Fibroblast of lung (primary cell): ENCODE measurements at regions not wholly inside any gene's neighbourhood (a gene's known extent, or its start where the extent isn't known, plus 50 kb on each side); places are given as distances from the start of the nearest gene placed in this dataset.

Experiments used
- DNase-seq, 2 donors: peaks; one replicate each; pipeline versions ENCODE4 v3.0.0 to v3.0.0-alpha.2; 2010; ENCODE audit warnings: low read depth in 2 of 2
- H2AFZ ChIP-seq: 2 replicates; pipeline ENCODE4 v1.5.1; 2012; ENCODE audit warnings: low read length, control low read depth, inconsistent platforms
- H3K27ac ChIP-seq: 2 replicates; pipeline ENCODE4 v1.5.1; 2011; ENCODE audit warnings: low read length, control low read depth; ENCODE audit not compliant: insufficient read depth
- H3K27me3 ChIP-seq: 2 replicates; pipeline ENCODE4 v1.5.1; 2011; ENCODE audit warnings: mild to moderate bottlenecking, low read length; ENCODE audit not compliant: control insufficient read depth, insufficient read depth
- H3K36me3 ChIP-seq: 2 replicates; pipeline ENCODE4 v1.5.1; 2011; ENCODE audit warnings: low read length; ENCODE audit not compliant: control insufficient read depth, insufficient read depth
- H3K4me1 ChIP-seq: 2 replicates; pipeline ENCODE4 v1.5.1; 2011; ENCODE audit warnings: low read length; ENCODE audit not compliant: control insufficient read depth, insufficient read depth; ENCODE audit errors: extremely low read depth
- H3K4me2 ChIP-seq: 2 replicates; pipeline ENCODE4 v1.5.1; 2011; ENCODE audit warnings: low read length, control low read depth; ENCODE audit not compliant: insufficient read depth; ENCODE audit errors: extremely low read depth
- H3K4me3 ChIP-seq, 4 experiments: fragments of 200-600 bp in 1 of 4; sonication (generic) in 1 of 4; replicated peaks in 1 of 4; 2 replicates each; pipeline ENCODE4 v1.5.1; 2011 to 2016; ENCODE audit warnings: low read length in 4 of 4, low read depth in 3 of 4, mild to moderate bottlenecking in 3 of 4, control low read depth in 2 of 4, inconsistent platforms in 1 of 4, mixed read lengths in 1 of 4; ENCODE audit not compliant: insufficient read depth in 1 of 4; ENCODE audit errors: control extremely low read depth in 1 of 4
- H3K79me2 ChIP-seq: 2 replicates; pipeline ENCODE4 v1.5.1; 2012; ENCODE audit warnings: mild to moderate bottlenecking, low read length, inconsistent platforms; ENCODE audit not compliant: control insufficient read depth, insufficient read depth
- H3K9ac ChIP-seq: 2 replicates; pipeline ENCODE4 v1.5.1; 2011; ENCODE audit warnings: mild to moderate bottlenecking, low read length, control low read depth; ENCODE audit not compliant: insufficient read depth
- H3K9me3 ChIP-seq: 2 replicates; pipeline ENCODE4 v1.5.1; 2012; ENCODE audit warnings: low read depth, low read length; ENCODE audit not compliant: control insufficient read depth, insufficient read depth
- H4K20me1 ChIP-seq: 2 replicates; pipeline ENCODE4 v1.5.1; 2011; ENCODE audit warnings: low read length; ENCODE audit not compliant: control insufficient read depth, insufficient read depth; ENCODE audit errors: extremely low read depth
- CTCF ChIP-seq, 2 donors: IDR thresholded peaks in 1 of 2; conservative IDR thresholded peaks in 1 of 2; 1 replicate in 1 of 2; 2 replicates in 1 of 2; pipeline ENCODE4 v1.5.1; 2011 to 2012; ENCODE audit warnings: low read length in 2 of 2, control low read depth in 1 of 2, inconsistent platforms in 1 of 2, low read depth in 1 of 2, mild to moderate bottlenecking in 1 of 2
- EZH2 ChIP-seq: IDR thresholded peaks from 2 replicates; pipeline ENCODE4 v1.5.1; 2012; ENCODE audit warnings: low read length, control low read depth, mild to moderate bottlenecking; ENCODE audit errors: missing control alignments

- H3K4me1 ChIP-seq = no peaks in the 10 kb centered on the region
- H3K9me3 ChIP-seq = no peaks in the 10 kb centered on the region
- H3K27me3 ChIP-seq = no peaks in the 10 kb centered on the region
- no peaks in the 10 kb centered on the region for H4K20me1 ChIP-seq
- H3K36me3 ChIP-seq = no peaks in the 10 kb centered on the region
- no peak overlapping the region for H3K4me3 ChIP-seq
- H3K79me2 ChIP-seq = no peaks in the 10 kb centered on the region
- TF ChIP-seq CTCF (conservative IDR thresholded peaks at IDR 0.05 in 1 of 2, IDR thresholded peaks at IDR 0.05 in 1 of 2; ENCODE audit: low read depth in 1 of 2, low read length in 2 of 2) = no peak
- no peak for TF ChIP-seq EZH2
- H3K9ac ChIP-seq = no peak overlapping the region
- H2AFZ ChIP-seq = no peak overlapping the region
- H3K4me2 ChIP-seq = no peak overlapping the region
- no peak overlapping the region for H3K27ac ChIP-seq
- no peak for DNase-seq
These were observed 917.0 kb upstream of the GHITM start for GRCh38 chr10:83222300-83222699.

DNA sequence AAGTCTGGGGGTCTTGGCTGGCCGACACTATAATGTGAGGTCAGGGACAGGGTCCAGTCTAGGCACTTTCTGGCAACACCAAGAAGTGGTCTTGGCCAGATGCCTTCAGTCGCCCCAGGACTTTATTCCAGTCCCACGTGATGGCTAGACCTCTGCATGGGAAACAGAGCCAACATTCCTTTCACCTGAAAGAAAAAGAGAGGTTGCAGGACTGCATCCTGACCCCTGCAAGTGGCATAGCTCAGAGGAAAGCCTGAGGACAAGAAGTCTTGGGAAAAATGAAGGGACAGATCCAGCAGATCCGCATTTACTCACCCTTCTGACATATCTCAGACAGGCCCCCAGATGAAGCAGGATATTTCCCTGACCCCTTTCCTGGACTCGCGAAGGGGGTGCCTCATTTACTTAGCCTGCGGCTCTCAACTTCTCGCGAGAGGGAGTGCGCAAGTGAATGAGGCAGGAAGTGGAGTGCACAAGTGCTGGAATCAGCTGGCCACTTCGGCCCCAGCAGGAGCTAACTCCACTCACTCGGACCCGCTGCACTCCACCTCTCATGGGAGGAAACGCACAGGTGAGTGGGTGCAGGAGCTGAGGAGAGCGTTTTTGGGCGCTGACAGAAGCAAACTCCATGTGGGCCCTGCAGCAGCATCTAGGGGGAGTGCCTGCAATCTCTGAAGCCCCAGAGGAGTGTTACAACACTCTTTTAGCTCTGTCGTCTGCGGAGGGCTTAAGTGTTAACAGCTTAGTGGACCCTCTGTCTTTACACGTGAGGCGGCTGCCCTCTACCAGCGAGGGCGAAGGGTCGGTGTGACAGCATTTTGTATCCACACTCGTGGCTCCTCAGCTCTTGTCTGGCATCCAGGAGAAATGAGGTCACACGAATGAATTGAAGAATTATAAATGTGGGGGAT lies 916.2 kb upstream of the GHITM start:
- no peak for DNase-seq
- Histone ChIP-seq H3K27ac (no peak overlapping the region), H3K4me3 (no peak overlapping the region), H3K27me3 (no peaks in the 10 kb centered on the region), H3K4me1 (no peaks in the 10 kb centered on the region), H3K36me3 (no peaks in the 10 kb centered on the region), H3K4me2 (no peak overlapping the region), H3K9me3 (no peaks in the 10 kb centered on the region), H2AFZ (no peak overlapping the region), H3K9ac (no peak overlapping the region), H3K79me2 (no peaks in the 10 kb centered on the region), H4K20me1 (no peaks in the 10 kb centered on the region)
- TF ChIP-seq CTCF (conservative IDR thresholded peaks at IDR 0.05 in 1 of 2, IDR thresholded peaks at IDR 0.05 in 1 of 2; ENCODE audit: low read depth in 1 of 2, low read length in 2 of 2) (no peak), EZH2 (no peak)

GRCh38 chr10:83225781-83226180 lies 913.5 kb upstream of the GHITM start:
- no peaks in the 10 kb centered on the region for H3K79me2 ChIP-seq
- no peak for DNase-seq
- no peak overlapping the region for H3K27ac ChIP-seq
- no peak overlapping the region for H2AFZ ChIP-seq
- H3K36me3 ChIP-seq = no peaks in the 10 kb centered on the region
- no peaks in the 10 kb centered on the region for H3K4me1 ChIP-seq
- TF ChIP-seq CTCF (conservative IDR thresholded peaks at IDR 0.05 in 1 of 2, IDR thresholded peaks at IDR 0.05 in 1 of 2; ENCODE audit: low read depth in 1 of 2, low read length in 2 of 2) = no peak
- H3K9ac ChIP-seq = no peak overlapping the region
- H4K20me1 ChIP-seq = no peaks in the 10 kb centered on the region
- no peak overlapping the region for H3K4me2 ChIP-seq
- no peak overlapping the region for H3K4me3 ChIP-seq
- no peaks in the 10 kb centered on the region for H3K9me3 ChIP-seq
- no peaks in the 10 kb centered on the region for H3K27me3 ChIP-seq
